ENCODE measurements at regions not wholly inside any gene's neighbourhood (a gene's known extent, or its start where the extent isn't known, plus 50 kb on each side); places are given as distances from the start of the nearest gene placed in this dataset.

DNA sequence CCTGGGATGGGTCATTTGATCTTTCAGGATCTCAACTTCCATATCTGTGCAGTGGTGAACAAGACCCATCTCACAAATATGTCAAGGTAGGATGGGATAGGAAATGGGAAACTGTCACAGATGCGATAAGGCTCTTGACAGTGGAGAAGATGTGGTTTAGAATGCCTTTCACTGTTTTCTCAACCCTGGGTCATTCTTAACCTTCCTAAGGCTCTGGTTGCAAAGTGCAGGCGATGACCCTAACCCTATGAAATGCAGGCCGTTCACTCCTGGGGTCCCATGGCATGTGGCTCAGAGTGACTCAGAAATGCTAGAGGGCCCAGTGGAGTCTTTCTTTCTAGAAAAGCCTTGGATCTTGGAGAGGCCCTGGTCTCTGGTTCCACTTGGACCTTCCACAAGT, 61.7 kb downstream of the FOXA2 start:
- no peak for TF ChIP-seq YY1 (IDR thresholded peaks at IDR 0.05; ENCODE audit: insufficient read depth, insufficient read length)
- TF ChIP-seq SUZ12 (IDR thresholded peaks at IDR 0.05; ENCODE audit: extremely low read depth, insufficient read depth, insufficient read length): no peak
